Left lung (tissue), 4 donors: ENCODE measurements at regions not wholly inside any gene's neighbourhood (a gene's known extent, or its start where the extent isn't known, plus 50 kb on each side); places are given as distances from the start of the nearest gene placed in this dataset.

Experiments used
- ATAC-seq: fragments of 200-7000 bp; cut with Tn5 transposase; one replicate; pipeline ENCODE4 v1.9.1; 2020; ENCODE audit warnings: moderate library complexity
- DNase-seq, 4 donors: peaks; one replicate each; pipeline ENCODE4 v3.0.0-alpha.2; 2013 to 2020
- H3K27ac ChIP-seq, 2 donors: fragments of 200-600 bp; sonication (generic) in 1 of 2; one replicate each; pipeline versions ENCODE4 v1.5.0 to v1.8.0; 2020 to 2021
- H3K27me3 ChIP-seq, 2 donors: fragments of 200-600 bp; sonication (generic) in 1 of 2; one replicate each; pipeline versions ENCODE4 v1.5.0 to v1.8.0; 2020 to 2021
- H3K36me3 ChIP-seq, 2 donors: fragments of 200-600 bp; sonication (generic) in 1 of 2; one replicate each; pipeline versions ENCODE4 v1.5.0 to v1.8.0; 2020 to 2021
- H3K4me1 ChIP-seq, 2 donors: fragments of 200-600 bp; one replicate each; pipeline ENCODE4 v1.8.0; 2021
- H3K4me3 ChIP-seq, 2 donors: fragments of 200-600 bp; sonication (generic) in 1 of 2; one replicate each; pipeline versions ENCODE4 v1.5.0 to v1.8.0; 2020 to 2021; ENCODE audit warnings: mild to moderate bottlenecking in 1 of 2
- H3K9me3 ChIP-seq, 2 donors: fragments of 200-600 bp; sonication (generic) in 1 of 2; one replicate each; pipeline versions ENCODE4 v1.5.0 to v1.8.0; 2020 to 2021
- intact Hi-C, 2 donors: fragments of 100-400 bp; cut with DNase I; formaldehyde crosslinking; loops; one replicate each; pipeline versions ENCODE4 v1.11.2 to v1.14.2; 2022
- TF ChIP-seq, protein P1 (sequence below), 2 donors: fragments of 200-600 bp; sonication (generic) in 1 of 2; IDR thresholded peaks; one replicate each; pipeline versions ENCODE4 v1.5.0 to v1.8.0; 2021; ENCODE audit warnings: antibody characterized with exemption in 2 of 2
- donor health status: DM: no; HTN: yes; CAD: no.
- donor health status: DM: no; HTN: no; CAD: no.

DNA sequence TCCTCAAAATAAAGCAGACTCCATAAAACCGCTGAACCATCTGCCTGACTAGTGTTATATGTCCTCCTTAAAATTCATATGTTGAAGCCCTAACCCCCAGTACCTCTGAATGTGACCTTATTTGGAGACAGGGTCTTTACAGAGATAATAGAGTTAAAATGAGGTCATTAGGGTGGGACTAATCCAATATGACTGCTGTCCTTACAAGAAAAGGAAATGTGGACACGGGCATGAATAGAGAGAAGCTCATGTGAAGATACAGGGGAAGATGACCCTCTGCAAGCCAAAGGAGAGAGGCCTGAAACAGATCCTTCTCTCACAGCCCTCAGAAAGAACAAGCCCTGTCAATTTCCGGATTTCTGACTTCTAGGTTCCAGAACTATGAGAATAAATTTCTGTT, 82.0 kb upstream of the KLHL13 start:
- DNase-seq: no peak
- Histone ChIP-seq H3K9me3 (no peaks in the 10 kb centered on the region), H3K27ac (no peak overlapping the region), H3K4me3 (no peak overlapping the region), H3K36me3 (no peaks in the 10 kb centered on the region), H3K27me3 (no peaks in the 10 kb centered on the region), H3K4me1 (no peaks in the 10 kb centered on the region)
- intact Hi-C loops: no loop called here
- ATAC-seq: no peak
- TF ChIP-seq, protein P1, sequence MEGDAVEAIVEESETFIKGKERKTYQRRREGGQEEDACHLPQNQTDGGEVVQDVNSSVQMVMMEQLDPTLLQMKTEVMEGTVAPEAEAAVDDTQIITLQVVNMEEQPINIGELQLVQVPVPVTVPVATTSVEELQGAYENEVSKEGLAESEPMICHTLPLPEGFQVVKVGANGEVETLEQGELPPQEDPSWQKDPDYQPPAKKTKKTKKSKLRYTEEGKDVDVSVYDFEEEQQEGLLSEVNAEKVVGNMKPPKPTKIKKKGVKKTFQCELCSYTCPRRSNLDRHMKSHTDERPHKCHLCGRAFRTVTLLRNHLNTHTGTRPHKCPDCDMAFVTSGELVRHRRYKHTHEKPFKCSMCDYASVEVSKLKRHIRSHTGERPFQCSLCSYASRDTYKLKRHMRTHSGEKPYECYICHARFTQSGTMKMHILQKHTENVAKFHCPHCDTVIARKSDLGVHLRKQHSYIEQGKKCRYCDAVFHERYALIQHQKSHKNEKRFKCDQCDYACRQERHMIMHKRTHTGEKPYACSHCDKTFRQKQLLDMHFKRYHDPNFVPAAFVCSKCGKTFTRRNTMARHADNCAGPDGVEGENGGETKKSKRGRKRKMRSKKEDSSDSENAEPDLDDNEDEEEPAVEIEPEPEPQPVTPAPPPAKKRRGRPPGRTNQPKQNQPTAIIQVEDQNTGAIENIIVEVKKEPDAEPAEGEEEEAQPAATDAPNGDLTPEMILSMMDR (IDR thresholded peaks at IDR 0.05): no peak

DNA sequence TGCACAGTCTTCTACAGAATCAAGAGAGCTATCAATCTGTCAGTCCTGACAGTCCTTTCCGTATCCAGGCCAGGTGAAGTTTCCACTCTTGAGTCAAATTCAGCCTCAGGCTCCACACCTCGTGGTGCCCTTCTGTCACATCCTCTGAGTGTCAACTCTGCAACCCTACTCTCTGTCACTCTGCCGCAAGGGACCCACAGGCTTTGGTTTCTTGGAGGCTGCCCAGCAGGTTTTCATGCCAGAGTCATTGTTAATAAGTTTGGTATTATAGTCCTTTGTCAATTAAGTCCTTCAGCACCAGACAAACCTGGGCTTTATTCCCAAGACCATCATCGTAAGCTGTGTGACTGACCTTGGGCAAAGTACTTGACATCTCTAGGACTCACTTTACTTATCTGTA, 83.4 kb upstream of the KLHL13 start:
- ATAC-seq (no peak), DNase-seq (no peak)
- Histone ChIP-seq H3K27ac (no peak overlapping the region), H3K4me1 (no peaks in the 10 kb centered on the region), H3K4me3 (no peak overlapping the region), H3K27me3 (no peaks in the 10 kb centered on the region), H3K36me3 (no peaks in the 10 kb centered on the region), H3K9me3 (no peaks in the 10 kb centered on the region)
- intact Hi-C loops: no loop called here
- TF ChIP-seq, protein P1 (IDR thresholded peaks at IDR 0.05): no peak

DNA sequence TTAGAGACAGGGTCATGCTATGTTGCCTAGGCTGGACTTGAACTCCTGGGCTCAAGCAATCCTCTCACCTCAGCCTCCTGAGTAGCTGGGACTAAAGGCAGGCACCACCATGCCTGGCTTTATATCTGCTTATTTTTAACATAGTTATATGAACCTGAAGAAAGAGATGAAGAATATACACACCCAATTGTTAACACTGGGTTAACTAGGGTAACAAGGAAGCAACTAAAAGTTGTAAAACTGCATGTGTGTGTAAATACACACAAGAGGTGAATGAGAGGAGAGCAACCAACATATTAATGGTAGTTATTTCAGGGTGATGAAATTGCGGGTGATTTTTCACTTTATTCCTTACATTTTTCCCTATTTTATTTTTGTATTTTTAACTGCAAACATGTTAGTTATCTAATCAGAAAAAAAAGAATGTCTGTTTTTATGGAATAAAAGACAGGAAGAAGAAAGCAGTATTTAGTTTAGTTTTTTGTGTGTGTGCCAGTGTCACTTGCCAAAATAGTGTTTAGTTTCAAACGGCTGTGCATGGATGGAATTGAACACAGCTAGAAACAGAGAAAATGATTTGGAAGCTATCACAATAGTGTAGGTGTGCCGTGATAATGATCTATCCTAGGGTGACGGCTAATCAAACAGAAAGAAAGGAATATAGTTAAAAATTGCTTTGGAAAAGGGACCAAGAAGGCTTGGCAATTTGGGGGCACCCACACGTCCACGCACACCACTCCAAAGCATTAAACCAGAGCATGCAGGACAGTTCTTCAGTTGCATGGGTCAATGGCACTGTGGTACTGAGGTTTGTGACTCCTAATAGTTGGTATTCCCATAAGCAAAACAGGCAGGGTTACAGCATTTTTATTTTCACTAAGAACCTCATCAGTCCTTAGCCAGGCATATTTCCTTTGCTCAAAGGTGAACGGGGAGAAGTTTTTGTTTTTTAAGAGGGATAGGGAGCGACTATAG, 89.1 kb upstream of the KLHL13 start:
- peak in 1 of 4 donors; percentile 35 for DNase-seq
- intact Hi-C loops: no loop called here
- TF ChIP-seq, protein P1 (IDR thresholded peaks at IDR 0.05): no peak

DNA sequence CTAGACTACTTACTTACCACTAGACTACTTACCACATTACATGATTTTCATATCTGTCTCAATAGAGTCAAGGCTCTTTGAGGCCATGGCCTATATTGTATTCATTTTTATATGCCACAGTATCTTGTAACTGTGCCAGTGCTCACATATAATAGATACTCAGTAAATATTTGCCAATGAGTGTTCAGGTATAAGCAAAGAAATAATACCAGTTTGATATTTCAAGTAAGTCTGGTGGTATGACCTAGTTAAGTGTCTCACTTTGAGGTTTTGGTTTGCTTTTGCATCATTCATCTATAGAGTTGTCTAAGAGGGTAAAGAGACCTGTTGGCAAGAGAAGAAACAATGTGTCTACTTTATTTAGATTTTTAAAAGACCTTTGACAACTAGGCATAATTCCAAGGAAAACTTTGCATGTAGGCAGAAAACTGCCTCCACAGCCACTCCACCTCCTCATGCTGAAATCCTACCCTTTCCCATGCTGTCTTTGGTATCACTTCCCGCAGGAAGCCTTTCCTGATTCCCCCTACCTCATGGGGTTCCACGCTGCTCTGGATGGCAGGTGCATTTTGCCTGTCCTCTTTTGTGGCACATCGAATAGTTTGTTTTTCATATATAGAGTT, 91.3 kb upstream of the KLHL13 start:
- peaks cover 0 to 5% of the 10 kb centered on the region in 2 donors for H3K27me3 ChIP-seq
- H3K9me3 ChIP-seq: no peaks in the 10 kb centered on the region
- TF ChIP-seq, protein P1 (IDR thresholded peaks at IDR 0.05): no peak
- ATAC-seq (peak; percentile 43), DNase-seq (no peak)
- no peaks in the 10 kb centered on the region for H3K36me3 ChIP-seq
- no peaks in the 10 kb centered on the region for H3K4me1 ChIP-seq
- intact Hi-C loops: no loop called here
- H3K27ac ChIP-seq: no peak overlapping the region
- H3K4me3 ChIP-seq: no peak overlapping the region

More for the DNA sequence above, 89.1 kb upstream of the KLHL13 start:
- no peaks in the 10 kb centered on the region for H3K4me1 ChIP-seq
- H3K4me3 ChIP-seq: no peak overlapping the region
- H3K9me3 ChIP-seq: no peaks in the 10 kb centered on the region
- no peak overlapping the region for H3K27ac ChIP-seq
- no peaks in the 10 kb centered on the region for H3K36me3 ChIP-seq
- H3K27me3 ChIP-seq: no peaks in the 10 kb centered on the region
- no peak for ATAC-seq

DNA sequence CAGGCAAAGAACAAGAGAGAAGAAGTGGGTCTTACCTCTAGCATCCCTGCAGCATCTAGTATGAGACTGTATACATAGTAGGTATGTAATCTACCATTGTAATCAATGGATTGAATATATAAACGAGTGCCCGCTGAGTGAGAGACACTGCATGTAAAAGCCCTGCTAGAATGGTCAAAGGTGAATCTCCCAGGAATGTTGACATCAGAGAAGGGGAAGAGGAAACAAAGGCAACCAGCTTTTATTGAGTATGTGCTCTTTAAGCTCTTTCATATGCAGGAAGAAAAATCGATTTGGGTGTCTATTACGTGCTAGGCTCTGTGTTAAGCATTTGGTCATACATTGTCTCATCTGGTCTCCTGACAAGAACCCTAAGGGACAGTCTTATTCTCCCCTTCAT, 91.9 kb upstream of the KLHL13 start:
- no peaks in the 10 kb centered on the region for H3K9me3 ChIP-seq
- no peaks in the 10 kb centered on the region for H3K4me1 ChIP-seq
- H3K4me3 ChIP-seq: no peak overlapping the region
- TF ChIP-seq, protein P1 (IDR thresholded peaks at IDR 0.05): no peak
- intact Hi-C loops: no loop called here
- H3K36me3 ChIP-seq: no peaks in the 10 kb centered on the region
- H3K27ac ChIP-seq: no peak overlapping the region
- ATAC-seq: no peak
- H3K27me3 ChIP-seq: peaks cover 0 to 5% of the 10 kb centered on the region in 2 donors
- no peak for DNase-seq
